ENCODE measurements at regions not wholly inside any gene's neighbourhood (a gene's known extent, or its start where the extent isn't known, plus 50 kb on each side); places are given as distances from the start of the nearest gene placed in this dataset.

GRCh38 chr1:218809625-218810024 lies 364.1 kb upstream of the LYPLAL1 start:
- H3K4me3 ChIP-seq (ENCODE audit: extremely low read depth in 1 of 4, insufficient read depth in 2 of 4, low read depth in 3 of 4, low read length in 4 of 4): no peak overlapping the region
- H4K20me1 ChIP-seq (replicated peaks in 1 of 2; ENCODE audit: control insufficient read depth in 1 of 2, insufficient read depth in 2 of 2, low read length in 2 of 2): no peaks in the 10 kb centered on the region
- H2BK120ac ChIP-seq (replicated peaks; ENCODE audit: low read depth, low read length): no peak overlapping the region
- H4K5ac ChIP-seq (ENCODE audit: insufficient read length, low read depth, low read length): no peak overlapping the region
- 86% methylated on average over 1 of the region's 1 CpG; no CpG with 5 or more reads in 1 of the 2 experiments for WGBS, 2 experiments (ENCODE audit: extremely low coverage in 1 of 2, insufficient coverage in 1 of 2, insufficient read length in 1 of 2, insufficient replicate concordance in 2 of 2, low coverage in 1 of 2, low lambda C conversion rate in 2 of 2, missing lambda C conversion rate in 1 of 2)
- H2AFZ ChIP-seq (ENCODE audit: low read length): no peak overlapping the region
- H3K56ac ChIP-seq (replicated peaks; ENCODE audit: insufficient read length, low read depth, low read length): no peak overlapping the region
- no peak overlapping the region for H3K9ac ChIP-seq (replicated peaks in 1 of 4; ENCODE audit: extremely low read depth in 1 of 4, low read depth in 3 of 4, low read length in 3 of 4)
- H4K91ac ChIP-seq (replicated peaks; ENCODE audit: insufficient read length, low read length): no peak overlapping the region
- no peaks in the 10 kb centered on the region for H3K23me2 ChIP-seq (ENCODE audit: low read depth, low read length)
- H2BK15ac ChIP-seq (ENCODE audit: low read length): no peak overlapping the region
- ChIA-PET CTCF (ENCODE audit: partially characterized antibody) (interaction anchor here (0.6 to 0.8 kb wide), 3 partner anchors 37 to 990 kb away, joined by 3 read pairs; no protein-coding TSS in a partner anchor), POLR2A (ENCODE audit: partially characterized antibody) (interaction anchor here (0.7 kb wide), 1 partner anchor 14 kb away, joined by 3 read pairs; no protein-coding TSS in a partner anchor)
- no peak overlapping the region for H4K8ac ChIP-seq (ENCODE audit: extremely low read depth, insufficient read depth, low read length)
- no peak overlapping the region for H3K18ac ChIP-seq (ENCODE audit: extremely low read depth, low read length)
- no peaks in the 10 kb centered on the region for H3K79me1 ChIP-seq (ENCODE audit: low read depth, low read length)
- H3K36me3 ChIP-seq (ENCODE audit: control insufficient read depth in 2 of 4, insufficient read depth in 4 of 4, low read length in 3 of 4): no peaks in the 10 kb centered on the region
- H3K14ac ChIP-seq (ENCODE audit: insufficient read length): no peak overlapping the region
- H3K79me2 ChIP-seq (ENCODE audit: control insufficient read depth in 1 of 2, insufficient read depth in 2 of 2, low read length in 2 of 2): no peaks in the 10 kb centered on the region
- no peak overlapping the region for H2BK12ac ChIP-seq (ENCODE audit: low read depth, low read length)
- H3K27ac ChIP-seq (ENCODE audit: low read depth, low read length): no peak overlapping the region
- no peak for TF ChIP-seq EGR1 (IDR thresholded peaks at IDR 0.05; ENCODE audit: borderline replicate concordance, low read depth, low read length)
- TF ChIP-seq JUN (IDR thresholded peaks at IDR 0.05; ENCODE audit: low read depth, low read length): no peak
- TF ChIP-seq NANOG (IDR thresholded peaks at IDR 0.05; ENCODE audit: insufficient read depth, low read depth, low read length, poor library complexity, severe bottlenecking): no peak
- TF ChIP-seq KDM4A (IDR thresholded peaks at IDR 0.05; ENCODE audit: low read depth, low read length, severe bottlenecking): no peak
- no peak for DNase-seq (ENCODE audit: low read depth in 1 of 2, low spot score in 2 of 2)
- no peaks in the 10 kb centered on the region; a peak in 1 of 7 replicates for H3K4me1 ChIP-seq (replicated peaks in 1 of 4; ENCODE audit: control insufficient read depth in 3 of 4, insufficient read depth in 4 of 4, low read length in 3 of 4)
- no peak for FAIRE-seq
- H2BK20ac ChIP-seq (ENCODE audit: low read length): no peak overlapping the region
- no peak overlapping the region for H2BK5ac ChIP-seq (ENCODE audit: low read depth, low read length)
- no peak overlapping the region for H3K4ac ChIP-seq (replicated peaks; ENCODE audit: insufficient read length, low read depth, low read length)
- H3K23ac ChIP-seq (ENCODE audit: insufficient read length): no peak overlapping the region
- H3K9me3 ChIP-seq (ENCODE audit: insufficient read depth in 2 of 2, low read depth in 1 of 2, low read length in 1 of 2): no peaks in the 10 kb centered on the region
- no peak overlapping the region for H3K4me2 ChIP-seq (ENCODE audit: insufficient read depth in 1 of 2, low read depth in 2 of 2, low read length in 2 of 2)
- no peaks in the 10 kb centered on the region; a peak in 1 of 7 replicates for H3K27me3 ChIP-seq (replicated peaks in 1 of 4; ENCODE audit: control insufficient read depth in 3 of 4, extremely low read depth in 1 of 4, insufficient read depth in 3 of 4, low read length in 3 of 4)
- no peak overlapping the region for H2AK5ac ChIP-seq (ENCODE audit: low read depth, low read length)
